Endothelial cell of umbilical vein (primary cell): ENCODE measurements at regions not wholly inside any gene's neighbourhood (a gene's known extent, or its start where the extent isn't known, plus 50 kb on each side); places are given as distances from the start of the nearest gene placed in this dataset.

ENCODE experiments used
- CTCF ChIP-seq, 2 donors: IDR thresholded peaks; 1 replicate in 1 of 2; 2 replicates in 1 of 2; pipeline ENCODE4 v1.5.1; 2011; ENCODE audit warnings: low read length in 2 of 2, mild to moderate bottlenecking in 2 of 2, moderate library complexity in 2 of 2, control low read depth in 1 of 2, inconsistent platforms in 1 of 2, low read depth in 1 of 2; ENCODE audit not compliant: insufficient read depth in 1 of 2; ENCODE audit errors: extremely low read depth in 1 of 2
- POLR2AphosphoS5 ChIP-seq: IDR thresholded peaks from 2 replicates; pipeline ENCODE4 v1.6.1; 2012; ENCODE audit warnings: low read depth, mild to moderate bottlenecking, control low read depth, low read length, moderate library complexity; ENCODE audit not compliant: insufficient read depth

GRCh38 chr22:23403152-23403719 is 176.9 kb downstream of the IGLL1 start:
- no peak for TF ChIP-seq CTCF (IDR thresholded peaks at IDR 0.05; ENCODE audit: extremely low read depth in 1 of 2, insufficient read depth in 1 of 2, low read depth in 1 of 2, low read length in 2 of 2)
- no peak for TF ChIP-seq POLR2AphosphoS5
